IPS-11a (cell line): ENCODE measurements at regions not wholly inside any gene's neighbourhood (a gene's known extent, or its start where the extent isn't known, plus 50 kb on each side); places are given as distances from the start of the nearest gene placed in this dataset.
"Not testable (repeated sequence)": the region's sequence is repeated elsewhere in the genome, so short reads cannot be mapped to it uniquely, and the experiment has no call there.

Source experiments
- H3K4me3 ChIP-seq: one replicate; pipeline ENCODE4 v1.5.1; 2013; ENCODE audit warnings: low read depth, low read length, control low read depth

DNA sequence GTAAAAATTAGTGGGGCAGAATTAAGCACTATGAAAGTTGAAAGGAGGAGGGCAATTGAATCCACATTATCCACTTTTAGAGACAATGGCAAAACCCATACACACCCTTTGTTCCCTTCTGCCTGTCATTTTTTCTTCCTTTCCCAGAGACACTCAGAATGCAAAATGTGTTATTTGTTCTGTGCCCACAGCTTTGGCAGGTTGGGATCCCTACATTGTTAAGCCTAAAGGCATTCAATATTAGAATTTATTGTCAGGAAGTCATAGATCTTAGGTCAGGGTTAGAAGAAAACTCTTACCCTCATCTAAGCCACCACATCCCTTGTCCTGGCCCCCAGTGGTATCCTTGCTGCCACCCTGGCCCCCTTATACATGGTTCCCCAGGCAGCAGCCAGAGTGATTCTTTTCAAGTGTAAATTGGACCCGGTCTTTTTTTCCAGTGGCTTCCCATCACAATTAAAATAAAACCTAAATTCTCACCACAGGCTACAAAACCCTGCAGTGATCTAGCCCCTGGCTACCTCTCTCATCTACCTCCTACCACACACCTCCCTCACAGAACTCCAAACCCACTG is 470.1 kb upstream of the ATP11B start:
- H3K4me3 ChIP-seq = no peak overlapping the region

DNA sequence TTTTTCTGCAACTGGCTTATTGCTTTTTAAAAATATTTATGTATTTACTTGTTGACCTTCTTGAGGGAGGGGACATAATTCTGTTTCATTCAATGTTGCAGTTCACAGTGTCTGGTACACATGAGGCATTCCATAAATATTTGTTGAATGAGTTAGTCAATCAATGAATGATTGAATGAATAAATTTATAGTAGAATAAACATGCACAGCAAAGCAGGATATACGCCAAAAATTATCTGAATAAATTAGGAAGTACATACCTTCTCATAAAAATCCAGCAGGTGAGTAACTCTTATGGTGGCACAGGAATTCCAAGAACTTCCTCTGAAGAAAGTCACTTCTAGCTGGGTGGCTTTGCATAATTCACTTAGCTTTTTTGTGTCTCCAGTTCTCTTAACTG is 469.4 kb upstream of the ATP11B start:
- no peak overlapping the region for H3K4me3 ChIP-seq

DNA sequence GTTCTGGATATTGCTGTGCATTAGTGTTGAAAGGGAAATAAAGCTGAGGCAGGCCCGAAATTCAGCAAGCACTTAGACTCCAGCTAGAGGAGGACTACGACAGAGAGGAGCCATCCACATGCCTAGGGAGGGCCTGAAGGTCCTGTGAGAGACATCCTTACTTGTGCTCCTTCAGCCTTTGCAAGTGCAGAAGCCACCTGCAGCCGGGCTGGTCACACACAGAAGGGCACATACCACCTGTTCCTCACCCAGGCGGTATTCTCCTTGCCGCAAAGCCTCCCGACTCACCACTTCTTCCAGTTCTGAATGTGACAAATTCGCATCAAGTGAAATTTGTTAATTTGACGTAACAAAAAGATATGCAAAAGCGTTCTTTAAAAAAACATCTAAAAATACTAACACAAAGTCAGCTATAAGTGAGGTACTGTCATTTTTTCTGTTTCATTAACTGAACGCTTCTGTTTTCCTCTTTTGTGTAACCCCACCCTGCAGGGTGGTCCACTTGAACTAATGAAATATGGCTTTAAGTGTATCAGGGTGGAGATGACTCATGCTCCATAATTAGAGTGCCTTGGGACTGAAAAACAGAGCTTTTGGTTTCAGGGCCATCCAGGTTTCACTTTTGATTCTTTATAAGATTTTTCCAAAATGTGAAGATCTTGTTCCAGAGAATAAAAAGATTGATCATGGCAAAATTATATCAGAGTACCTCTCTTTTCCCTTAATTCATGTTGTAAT is 467.9 kb upstream of the ATP11B start:
- no peak overlapping the region for H3K4me3 ChIP-seq

DNA sequence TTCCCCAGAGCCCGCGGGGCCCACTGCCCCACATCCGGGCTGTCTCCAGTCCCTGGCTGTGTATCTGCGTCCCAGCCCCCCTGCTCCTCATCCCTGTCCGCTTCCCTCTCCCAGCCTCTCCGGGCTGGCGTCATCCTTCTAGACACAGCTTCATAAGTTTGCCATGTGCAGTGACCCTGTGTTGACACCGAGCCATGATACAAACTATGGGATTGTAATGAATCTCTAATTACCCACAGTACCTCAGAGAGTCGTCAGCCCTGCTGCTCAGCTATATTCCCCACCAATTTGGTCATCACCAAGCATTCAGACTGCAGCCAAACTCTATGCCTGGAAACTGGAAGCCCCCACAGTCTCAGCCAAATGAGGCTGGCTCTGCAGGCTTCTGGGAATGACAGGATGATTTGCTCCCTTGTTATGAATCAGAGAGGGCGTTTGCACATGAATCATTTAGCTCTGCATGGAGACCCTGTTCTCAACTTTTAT is 466.1 kb upstream of the ATP11B start:
- no peak overlapping the region for H3K4me3 ChIP-seq

DNA sequence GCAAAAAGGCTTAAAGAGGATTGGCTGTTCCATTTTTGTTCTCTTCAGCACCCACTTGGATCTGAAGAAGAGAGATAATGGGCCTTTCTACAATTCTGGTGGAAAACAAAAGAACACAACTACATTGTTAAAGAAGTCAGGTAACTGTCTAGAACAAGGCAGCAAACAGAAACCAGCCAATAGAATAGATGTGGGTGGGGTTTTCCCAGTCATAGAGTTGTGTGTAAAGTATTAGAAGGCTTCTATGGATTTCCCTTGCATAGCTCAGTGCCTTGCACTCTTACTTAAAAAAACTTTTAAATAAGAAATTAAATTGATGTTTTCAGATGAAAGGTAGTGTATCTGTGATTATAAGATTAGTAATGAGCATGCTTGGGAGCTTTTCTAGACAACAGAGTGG is 462.7 kb upstream of the ATP11B start:
- H3K4me3 ChIP-seq = no peak overlapping the region

DNA sequence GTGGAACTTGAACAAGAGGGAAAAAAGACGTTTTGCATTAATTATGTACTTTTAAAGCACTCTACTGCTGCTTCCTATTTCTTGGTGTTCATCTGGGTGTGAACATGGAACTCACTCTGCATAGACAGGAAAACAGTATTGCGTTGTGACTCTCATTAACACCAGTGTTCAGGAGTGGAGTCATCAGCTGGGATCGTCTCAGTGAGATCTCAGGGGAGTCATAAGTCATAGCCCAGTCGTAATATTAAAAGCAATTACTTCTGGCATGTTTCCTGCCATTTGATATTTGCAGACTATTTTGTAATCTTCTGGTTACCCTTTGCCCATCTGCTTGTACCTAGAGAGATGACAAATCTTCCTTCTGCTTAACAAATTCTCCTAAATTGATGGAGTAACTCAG is 462.0 kb upstream of the ATP11B start:
- H3K4me3 ChIP-seq = no peak overlapping the region

DNA sequence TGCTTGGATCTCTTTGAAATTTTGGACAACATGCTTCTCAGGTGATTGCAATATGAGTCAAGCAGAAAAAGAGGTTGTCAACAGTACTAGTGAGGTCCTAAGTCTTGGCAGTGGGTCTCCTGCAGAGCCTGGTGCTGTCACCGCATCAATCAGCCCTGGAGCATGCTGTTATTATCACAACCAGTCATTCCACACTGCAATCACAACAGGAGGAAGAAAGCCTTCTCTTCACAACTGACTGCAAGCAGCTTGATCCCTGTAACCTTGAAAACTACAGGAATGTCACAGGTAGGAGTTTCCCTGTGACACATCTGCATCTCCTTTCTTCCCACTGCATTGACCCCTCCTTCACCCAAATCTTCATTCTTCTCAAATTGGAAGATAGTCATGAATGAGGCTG is 451.1 kb upstream of the ATP11B start:
- no peak overlapping the region for H3K4me3 ChIP-seq

DNA sequence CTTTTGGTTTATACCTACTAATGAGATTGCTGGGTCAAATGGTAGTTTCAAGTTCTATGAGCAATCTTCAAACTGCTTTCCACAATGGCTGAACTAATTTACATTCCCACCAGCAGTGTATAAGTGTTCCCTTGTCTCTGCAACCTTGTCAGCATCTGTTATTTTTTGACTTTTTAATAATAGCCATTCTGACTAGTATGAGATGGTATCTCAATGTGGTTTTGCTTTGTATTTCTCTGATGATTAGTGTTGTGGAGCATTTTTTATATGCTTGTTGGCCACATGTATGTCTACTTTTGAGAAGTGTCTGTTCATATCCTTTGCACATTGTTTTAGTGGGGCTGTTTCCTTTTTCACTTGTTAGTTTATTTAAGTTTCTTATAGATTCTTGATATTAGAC is 449.3 kb upstream of the ATP11B start:
- not testable (repeated sequence) for H3K4me3 ChIP-seq

DNA sequence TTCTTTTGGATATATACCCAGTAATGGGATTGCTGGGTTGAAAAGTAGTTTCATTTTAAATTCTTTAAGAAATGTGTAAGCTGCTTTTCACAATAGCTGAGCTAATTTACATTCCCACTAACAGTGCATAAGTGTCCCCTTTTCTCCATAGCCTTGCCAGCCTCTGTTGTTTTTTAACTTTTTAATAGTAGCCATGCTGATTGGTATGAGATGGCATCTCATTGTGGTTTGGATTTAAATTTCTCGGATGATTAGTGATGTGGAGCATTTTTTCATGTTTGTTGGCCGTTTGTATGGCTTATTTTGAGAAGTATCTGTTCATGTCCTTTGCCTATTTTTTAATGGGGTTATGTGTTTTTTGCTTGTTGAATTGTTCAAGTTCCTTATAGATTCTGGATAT is 444.3 kb upstream of the ATP11B start:
- H3K4me3 ChIP-seq = no peak overlapping the region

DNA sequence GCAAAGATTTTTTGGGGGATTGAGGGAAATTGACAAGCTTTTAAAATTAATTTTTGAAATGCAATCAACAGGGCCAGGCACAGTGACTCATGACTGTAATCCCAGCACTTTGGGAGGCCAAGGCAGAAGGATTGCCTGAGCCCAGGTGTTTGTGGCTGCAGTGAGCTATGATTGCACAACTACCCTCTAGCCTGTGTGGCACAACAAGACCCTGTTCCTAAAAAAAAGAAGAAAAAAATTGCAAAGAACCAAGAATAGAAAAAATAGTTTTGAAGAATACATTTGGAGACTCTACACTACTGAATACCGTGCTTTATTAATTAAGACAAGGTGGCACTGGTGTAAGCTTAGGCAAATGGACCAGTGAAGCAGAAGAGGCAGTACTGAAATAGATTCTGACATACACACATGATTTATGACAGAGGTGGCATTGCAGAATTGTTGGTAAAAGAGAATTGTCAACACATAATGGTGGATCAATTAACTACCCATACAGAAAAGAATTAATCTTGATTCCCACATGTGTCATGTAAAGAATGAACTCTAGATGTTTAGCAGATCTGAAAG is 443.3 kb upstream of the ATP11B start:
- H3K4me3 ChIP-seq = no peak overlapping the region

DNA sequence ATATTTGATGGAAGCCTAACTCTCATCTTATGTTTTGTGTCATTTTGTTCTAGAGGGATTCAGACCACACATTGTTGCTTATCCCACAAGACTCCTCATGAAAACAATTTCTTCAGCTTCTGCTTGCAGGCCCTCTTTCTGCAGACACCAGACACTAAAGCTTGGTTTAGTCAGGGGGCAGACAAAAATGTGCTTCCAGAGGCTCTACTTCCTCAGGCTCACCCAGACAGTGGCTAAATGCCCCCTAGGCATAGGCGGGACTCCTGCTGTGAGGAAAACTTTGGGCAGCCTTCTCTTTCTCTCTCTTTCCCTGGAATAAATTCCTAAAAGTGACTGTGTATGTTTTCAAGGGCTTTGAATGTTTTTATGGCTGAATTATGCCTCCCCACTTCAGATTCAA is 435.4 kb upstream of the ATP11B start:
- no peak overlapping the region for H3K4me3 ChIP-seq

DNA sequence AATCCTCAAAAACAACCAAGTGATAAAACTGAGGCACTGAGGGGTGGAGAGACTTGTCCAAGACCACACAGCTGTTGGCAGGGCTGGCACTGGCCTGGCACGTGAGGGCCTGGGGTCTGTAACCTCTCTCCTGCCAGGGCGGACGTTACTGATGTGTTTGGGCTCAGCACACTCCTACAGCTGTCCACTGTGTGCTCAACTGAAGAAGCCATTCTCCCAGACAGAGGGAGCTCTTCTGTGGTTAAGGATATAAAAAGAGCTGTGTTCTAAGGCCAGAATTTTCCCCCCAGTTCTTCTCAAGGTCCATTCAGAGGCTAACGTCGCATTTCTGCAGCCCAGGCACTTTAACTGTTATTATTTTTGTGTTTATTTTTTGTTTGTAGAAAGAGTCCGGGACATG is 429.0 kb upstream of the ATP11B start:
- no peak overlapping the region for H3K4me3 ChIP-seq

DNA sequence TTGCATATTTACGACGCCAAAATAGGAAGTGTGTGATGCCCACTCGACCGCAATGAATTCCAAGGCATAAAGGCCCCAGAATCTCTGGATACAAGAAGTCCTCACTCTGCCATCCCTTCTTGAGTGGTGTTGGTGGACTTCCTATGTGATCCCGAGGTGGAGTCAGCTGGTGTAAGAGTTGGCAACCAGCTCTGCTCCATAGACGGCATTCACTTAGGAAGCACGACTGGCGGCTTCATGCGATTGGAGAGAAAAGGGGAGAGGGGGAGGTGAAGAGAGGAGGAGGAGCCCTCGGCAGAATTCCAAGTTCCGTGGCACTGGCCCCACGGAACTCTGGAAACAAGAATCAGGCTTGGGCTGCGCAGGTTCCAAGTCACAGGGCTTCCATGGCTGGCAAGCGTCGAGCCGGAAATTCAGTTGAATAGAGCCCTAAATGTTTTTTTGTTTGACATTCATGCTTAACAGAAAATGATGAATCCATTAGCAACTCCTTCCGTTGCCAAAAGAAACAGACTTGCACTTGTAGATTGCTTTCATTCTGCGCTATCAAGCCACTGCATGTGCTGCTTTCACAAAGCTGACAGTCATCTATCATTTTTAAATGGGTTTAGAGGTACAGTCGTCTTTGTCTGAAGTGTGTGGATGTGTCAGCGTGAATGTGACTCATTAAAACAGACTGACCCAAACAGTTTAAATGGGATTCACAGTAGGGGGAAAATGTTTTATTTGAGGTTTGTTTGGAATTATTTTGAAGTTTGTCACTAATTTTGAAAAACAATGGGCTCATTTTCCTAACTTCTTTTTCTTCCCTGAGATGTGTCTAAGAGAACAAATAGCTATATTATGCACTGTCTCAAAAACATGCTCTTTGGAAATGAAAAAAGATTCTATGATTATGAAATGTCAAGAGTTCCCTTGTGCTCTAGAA is 428.3 kb upstream of the ATP11B start:
- no peak overlapping the region for H3K4me3 ChIP-seq

DNA sequence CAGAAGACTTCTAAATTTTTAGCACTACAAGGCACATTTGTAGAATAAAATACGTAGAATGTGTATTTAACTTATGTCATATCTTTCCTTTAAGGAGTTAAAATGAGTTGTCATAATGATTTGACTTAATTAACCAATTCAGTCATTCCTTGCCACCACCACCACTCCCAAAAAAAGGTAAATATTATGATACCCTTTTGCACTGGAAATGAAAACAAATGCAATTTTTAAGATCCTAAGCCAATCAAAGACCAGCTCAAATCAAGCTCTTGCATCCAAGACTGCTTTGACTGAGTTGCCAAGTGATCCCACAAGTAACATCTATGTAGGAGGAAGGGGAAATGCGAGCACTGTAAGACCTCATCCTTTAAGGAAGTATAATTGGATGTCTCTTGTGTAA is 426.6 kb upstream of the ATP11B start:
- no peak overlapping the region for H3K4me3 ChIP-seq

DNA sequence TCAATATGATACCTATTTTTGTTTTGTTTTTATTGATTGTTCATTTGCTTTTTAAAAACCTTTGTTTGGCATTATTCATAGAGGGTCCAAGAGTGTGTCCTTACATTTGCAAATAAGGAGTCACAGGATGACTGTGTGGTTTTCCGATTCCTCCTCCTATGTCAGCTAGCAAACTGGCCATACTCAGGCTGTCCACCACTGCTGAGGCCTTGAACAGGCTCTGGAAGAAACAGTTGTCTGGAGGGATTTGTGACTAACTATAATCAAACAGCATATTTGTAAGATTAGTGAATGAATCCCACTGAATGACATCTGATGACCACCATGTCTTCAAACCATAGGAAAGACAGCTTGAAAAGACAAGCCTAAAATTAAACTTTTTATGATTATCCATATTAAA is 423.4 kb upstream of the ATP11B start:
- H3K4me3 ChIP-seq = no peak overlapping the region

DNA sequence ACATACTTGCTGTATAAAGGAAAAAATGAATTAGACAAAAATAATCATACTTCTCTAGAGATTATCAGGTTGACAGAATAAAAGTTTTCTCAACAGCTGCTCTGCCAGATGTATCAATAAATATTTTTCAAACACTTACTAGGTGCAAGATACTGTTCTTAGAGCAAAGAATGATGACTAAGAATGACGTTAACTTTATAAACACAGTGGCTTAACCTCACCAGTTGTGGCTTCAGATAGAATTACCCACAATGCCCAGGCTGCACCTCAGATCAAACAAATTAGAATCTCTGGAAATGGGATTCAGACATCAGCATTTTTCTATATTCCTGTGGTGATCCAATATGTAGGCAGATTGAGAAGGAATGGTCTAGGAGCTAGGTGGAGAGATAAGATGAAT is 422.4 kb upstream of the ATP11B start:
- H3K4me3 ChIP-seq = no peak overlapping the region

DNA sequence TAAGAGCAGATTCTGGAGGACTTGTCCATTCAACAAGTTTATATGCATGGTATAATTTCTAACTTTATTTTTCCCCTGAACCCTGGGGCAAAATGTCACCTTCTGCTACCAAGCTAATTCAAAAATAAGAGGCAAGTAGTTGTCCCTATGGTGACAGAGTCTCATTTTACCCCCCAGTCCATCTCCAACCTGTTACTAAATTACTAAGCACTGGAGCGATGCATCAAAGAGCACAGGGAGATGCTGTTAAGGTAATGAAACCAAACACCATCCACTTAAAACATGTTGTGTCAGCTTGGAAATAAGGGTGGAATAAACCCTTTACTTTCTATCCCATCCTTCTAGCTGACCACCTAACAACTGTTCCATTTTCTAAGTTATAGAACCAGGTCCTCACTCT is 417.4 kb upstream of the ATP11B start:
- H3K4me3 ChIP-seq = no peak overlapping the region

DNA sequence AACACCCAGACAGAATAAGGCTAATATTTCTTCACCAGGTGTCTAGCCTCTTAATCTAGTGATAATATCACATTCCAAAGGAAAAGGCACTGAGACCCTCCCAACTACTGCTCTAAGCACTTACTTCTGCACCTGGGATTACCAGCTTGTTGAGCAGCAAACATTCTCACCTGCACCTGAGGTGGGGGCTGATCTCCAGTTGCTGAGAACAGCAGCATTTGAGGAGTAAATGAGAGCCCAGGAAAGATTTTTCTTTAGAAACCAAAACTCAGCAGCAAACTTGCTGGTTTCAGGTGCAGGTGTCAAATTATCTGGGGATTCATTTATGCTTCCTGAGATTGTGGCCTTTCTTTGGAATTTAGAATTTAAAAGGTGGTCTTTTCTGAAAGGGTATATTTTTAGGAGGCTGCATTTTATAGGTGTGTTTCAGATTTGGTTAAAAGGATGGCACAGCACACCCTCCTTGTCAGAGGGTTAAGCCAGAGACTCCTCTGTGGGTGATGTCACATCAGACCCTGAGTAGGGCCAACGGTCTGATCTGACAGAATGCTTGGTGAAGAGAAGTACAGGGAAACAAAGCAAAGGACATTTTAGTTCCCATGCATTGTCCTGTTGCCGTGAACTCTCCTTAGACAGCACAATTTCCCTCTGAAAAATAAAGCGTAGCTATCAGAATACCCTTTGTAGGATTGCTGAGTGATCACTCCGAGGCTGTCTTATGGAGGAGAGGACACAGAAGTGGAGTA is 411.0 kb upstream of the ATP11B start:
- H3K4me3 ChIP-seq = no peak overlapping the region

DNA sequence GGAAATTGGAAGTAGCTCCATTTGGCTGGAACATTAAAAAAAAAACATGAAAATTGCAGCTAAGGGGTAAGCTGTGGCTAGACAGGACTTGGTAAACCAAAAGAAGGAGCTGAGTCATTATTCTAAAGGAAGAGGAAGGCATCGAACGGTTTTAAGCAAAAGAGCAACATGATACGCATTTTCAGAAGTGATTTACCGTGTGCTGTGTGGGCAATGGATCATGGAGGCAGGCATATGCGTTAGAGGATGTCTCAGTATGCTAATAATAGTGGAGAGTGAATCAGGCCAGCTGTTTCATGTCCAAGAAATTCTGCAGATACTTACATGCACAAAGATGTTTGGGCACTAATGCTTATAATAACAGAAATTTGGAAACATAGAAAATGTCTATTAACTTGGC is 409.1 kb upstream of the ATP11B start:
- no peak overlapping the region for H3K4me3 ChIP-seq

DNA sequence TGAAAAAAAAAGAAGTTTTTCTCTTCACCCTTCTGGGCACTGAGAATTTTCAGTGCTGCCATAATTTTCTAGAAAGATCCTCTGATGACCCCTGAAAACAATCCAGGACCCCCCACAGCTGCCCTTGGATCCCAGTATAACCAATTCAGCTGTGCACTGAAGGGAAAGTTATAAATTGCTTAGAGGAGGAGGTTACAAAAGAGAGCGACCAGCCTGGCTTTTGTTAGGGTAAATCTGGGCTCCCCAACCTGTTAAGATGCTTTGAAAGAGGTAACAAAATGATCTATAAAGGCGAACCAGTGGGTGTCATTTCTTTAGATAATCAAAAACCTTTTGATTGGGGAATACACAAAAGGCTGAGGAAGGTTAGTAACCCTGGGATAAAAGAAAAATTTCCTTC is 407.9 kb upstream of the ATP11B start:
- H3K4me3 ChIP-seq = no peak overlapping the region

DNA sequence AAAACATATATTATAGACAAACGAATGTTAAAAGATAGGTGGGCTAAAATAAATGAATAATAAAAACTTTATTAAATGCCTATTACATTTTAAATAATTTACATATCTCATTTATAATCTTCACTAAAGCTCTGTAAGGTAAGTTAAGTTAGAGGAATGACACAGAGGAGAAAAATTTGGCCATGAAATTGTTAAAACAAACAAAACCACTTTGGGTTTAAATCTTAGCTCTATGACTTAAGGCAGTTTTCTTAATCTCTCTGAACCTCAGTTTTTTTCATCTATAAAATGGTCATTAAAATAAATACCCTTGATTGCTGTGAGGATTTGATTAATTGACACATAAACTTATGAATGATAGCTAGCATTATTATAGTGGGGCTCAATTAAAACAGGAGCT is 404.8 kb upstream of the ATP11B start:
- no peak overlapping the region for H3K4me3 ChIP-seq
